GM12874 (cell line): ENCODE measurements at regions not wholly inside any gene's neighbourhood (a gene's known extent, or its start where the extent isn't known, plus 50 kb on each side); places are given as distances from the start of the nearest gene placed in this dataset.
A peak's percentile ranks its signal among the peaks of the same experiment; 100 is the strongest.

Source experiments
- CTCF ChIP-seq: IDR thresholded peaks from 2 replicates; pipeline ENCODE4 v1.5.1; 2011; ENCODE audit warnings: low read depth, mild to moderate bottlenecking, control low read depth, low read length, moderate library complexity; ENCODE audit not compliant: insufficient read depth

- TF ChIP-seq CTCF, result no peak
Measured at GRCh38 chr1:112817555-112818373, 102.6 kb upstream of the PPM1J start.

- no peak for TF ChIP-seq CTCF
Measured at GRCh38 chr1:112815376-112815775, 100.2 kb upstream of the PPM1J start.

- TF ChIP-seq CTCF, result peak; percentile 93
Measured at GRCh38 chr1:112808861-112809684, 93.9 kb upstream of the PPM1J start.

GRCh38 chr1:112807999-112808398, 92.9 kb upstream of the PPM1J start:
- TF ChIP-seq CTCF, result no peak

GRCh38 chr1:112807117-112807516, 92.0 kb upstream of the PPM1J start:
- no peak for TF ChIP-seq CTCF

- TF ChIP-seq CTCF, result no peak
Measured at GRCh38 chr1:112806090-112806642, 91.0 kb upstream of the PPM1J start.

GRCh38 chr1:112805155-112805853, 90.2 kb upstream of the PPM1J start:
- TF ChIP-seq CTCF, result no peak
